ENCODE measurements at regions not wholly inside any gene's neighbourhood (a gene's known extent, or its start where the extent isn't known, plus 50 kb on each side); places are given as distances from the start of the nearest gene placed in this dataset.

GRCh38 chr4:144310535-144310934 is 170.0 kb upstream of the GYPA start:
- in situ Hi-C loops (cut with HindIII; ENCODE audit: low pct_unique_long_range_greater_than_20kb, low sequenced_read_pairs) (no loop called here), intact Hi-C loops (cut with micrococcal nuclease; ENCODE audit: unreplicated experiment) (no loop called here)
- CTCF ChIA-PET: no interaction called here
- POLR2A ChIA-PET: no interaction called here
- no peak for ATAC-seq
- TF ChIP-seq TCF7L2 (IDR thresholded peaks at IDR 0.05; ENCODE audit: low read depth, low read length) (no peak), REST (IDR thresholded peaks at IDR 0.05; ENCODE audit: insufficient read depth in 1 of 2, low read depth in 2 of 2, low read length in 1 of 2) (no peak), POLR2AphosphoS5 (IDR thresholded peaks at IDR 0.05; ENCODE audit: low read depth, low read length) (no peak), SIN3A (IDR thresholded peaks at IDR 0.05; ENCODE audit: borderline replicate concordance, insufficient read depth, low read depth, low read length) (no peak), CTCF (IDR thresholded peaks at IDR 0.05) (no peak)
- BruUV-seq (replicated peaks): no TSS peak
- Histone ChIP-seq H3K9me3 (ENCODE audit: control insufficient read depth, insufficient read depth, low read depth, low read length) (peaks cover 4% of the 10 kb centered on the region; the same call in 1 of the 2 replicates), H3K4me3 (ENCODE audit: low read depth in 2 of 2, low read length in 2 of 2) (no peak overlapping the region), H3K36me3 (ENCODE audit: control insufficient read depth, insufficient read depth, low read length) (no peaks in the 10 kb centered on the region), H3K4me1 (ENCODE audit: control insufficient read depth, insufficient read depth, low read length) (no peaks in the 10 kb centered on the region), H3K27me3 (ENCODE audit: control insufficient read depth, insufficient read depth, low read length) (no peaks in the 10 kb centered on the region), H3K27ac (ENCODE audit: low read length) (no peak overlapping the region)
- DNase-seq (ENCODE audit: low read depth, low spot score): no peak

- TF ChIP-seq REST (IDR thresholded peaks at IDR 0.05; ENCODE audit: insufficient read depth in 1 of 2, low read depth in 2 of 2, low read length in 1 of 2): no peak
- TF ChIP-seq CTCF (IDR thresholded peaks at IDR 0.05): no peak
- no peak for TF ChIP-seq POLR2AphosphoS5 (IDR thresholded peaks at IDR 0.05; ENCODE audit: low read depth, low read length)
- no peak for ATAC-seq
- no TSS peak for BruUV-seq (replicated peaks)
Measured at GRCh38 chr4:144313370-144313769, 172.9 kb upstream of the GYPA start.

More at GRCh38 chr4:144313370-144313769, 172.9 kb upstream of the GYPA start:
- H3K9me3 ChIP-seq (ENCODE audit: control insufficient read depth, insufficient read depth, low read depth, low read length): peaks cover 4% of the 10 kb centered on the region; the same call in 1 of the 2 replicates
- no peak for DNase-seq (ENCODE audit: low read depth, low spot score)
- CTCF ChIA-PET: no interaction called here
- no peaks in the 10 kb centered on the region for H3K27me3 ChIP-seq (ENCODE audit: control insufficient read depth, insufficient read depth, low read length)
- H3K36me3 ChIP-seq (ENCODE audit: control insufficient read depth, insufficient read depth, low read length): no peaks in the 10 kb centered on the region
- in situ Hi-C loops (cut with HindIII; ENCODE audit: low pct_unique_long_range_greater_than_20kb, low sequenced_read_pairs): no loop called here
- H3K27ac ChIP-seq (ENCODE audit: low read length): no peak overlapping the region
- POLR2A ChIA-PET: no interaction called here
- H3K4me1 ChIP-seq (ENCODE audit: control insufficient read depth, insufficient read depth, low read length): no peaks in the 10 kb centered on the region
- no peak overlapping the region for H3K4me3 ChIP-seq (ENCODE audit: low read depth in 2 of 2, low read length in 2 of 2)
- intact Hi-C loops (cut with micrococcal nuclease; ENCODE audit: unreplicated experiment): no loop called here
